KG1 (cell line): ENCODE measurements at regions not wholly inside any gene's neighbourhood (a gene's known extent, or its start where the extent isn't known, plus 50 kb on each side); places are given as distances from the start of the nearest gene placed in this dataset.

ENCODE experiments used
- DNase-seq: peaks from one replicate; lab custom pipeline; 2025; lab: John Stamatoyannopoulos, UW

- no peak for DNase-seq
Observed at GRCh38 chr10:43781480-43782361, 133.0 kb upstream of the ZNF32 start.

GRCh38 chr10:43778571-43778970 is 129.9 kb upstream of the ZNF32 start:
- DNase-seq, result no peak

- DNase-seq, result no peak
Observed at GRCh38 chr10:43775384-43775783, 126.7 kb upstream of the ZNF32 start.

GRCh38 chr10:43774234-43774769 is 125.6 kb upstream of the ZNF32 start:
- DNase-seq, result no peak

GRCh38 chr10:43773736-43774135 is 125.1 kb upstream of the ZNF32 start:
- no peak for DNase-seq

GRCh38 chr10:43772171-43772570 is 123.5 kb upstream of the ZNF32 start:
- DNase-seq, result no peak

- no peak for DNase-seq
Observed at GRCh38 chr10:43771675-43772074, 123.0 kb upstream of the ZNF32 start.

- no peak for DNase-seq
Observed at GRCh38 chr10:43765516-43765915, 116.8 kb upstream of the ZNF32 start.

- no peak for DNase-seq
Observed at GRCh38 chr10:43763846-43764245, 115.2 kb upstream of the ZNF32 start.

GRCh38 chr10:43760514-43760913 is 111.8 kb upstream of the ZNF32 start:
- no peak for DNase-seq

GRCh38 chr10:43759216-43759615 is 110.5 kb upstream of the ZNF32 start:
- no peak for DNase-seq

GRCh38 chr10:43756341-43756740 is 107.7 kb upstream of the ZNF32 start:
- no peak for DNase-seq

- no peak for DNase-seq
Observed at GRCh38 chr10:43754569-43755260, 106.0 kb upstream of the ZNF32 start.

- DNase-seq, result no peak
Observed at GRCh38 chr10:43753397-43754061, 104.8 kb upstream of the ZNF32 start.

GRCh38 chr10:43752682-43753081 is 104.0 kb upstream of the ZNF32 start:
- DNase-seq, result no peak

- no peak for DNase-seq
Observed at GRCh38 chr10:43751646-43752045, 103.0 kb upstream of the ZNF32 start.

- DNase-seq, result no peak
Observed at GRCh38 chr10:43749940-43750552, 101.4 kb upstream of the ZNF32 start.

GRCh38 chr10:43749145-43749576 is 100.5 kb upstream of the ZNF32 start:
- DNase-seq, result no peak

GRCh38 chr10:43748560-43748959 is 99.9 kb upstream of the ZNF32 start:
- no peak for DNase-seq

- no peak for DNase-seq
Observed at GRCh38 chr10:43746906-43747305, 98.2 kb upstream of the ZNF32 start.

- no peak for DNase-seq
Observed at GRCh38 chr10:43739161-43739560, 90.5 kb upstream of the ZNF32 start.

GRCh38 chr10:43737003-43737402 is 88.3 kb upstream of the ZNF32 start:
- no peak for DNase-seq
